Stimulated activated CD4-positive, alpha-beta T cell treated with anti-CD3 and anti-CD28 coated beads, Interleukin-12 subunit alpha, Interleukin-12 subunit beta, amount 100 ng/mL, for 4 hours (primary cell): ENCODE measurements at regions not wholly inside any gene's neighbourhood (a gene's known extent, or its start where the extent isn't known, plus 50 kb on each side); places are given as distances from the start of the nearest gene placed in this dataset.

ENCODE experiments used
- DNase-seq: peaks from one replicate; pipeline ENCODE4 v3.0.0-alpha.2; 2020

- DNase-seq, result no peak
These were observed 63.3 kb upstream of the THSD7A start for GRCh38 chr7:11895337-11895736.

- no peak for DNase-seq
These were observed 64.7 kb upstream of the THSD7A start for GRCh38 chr7:11896663-11897062.

GRCh38 chr7:11899247-11899646 is 67.2 kb upstream of the THSD7A start:
- no peak for DNase-seq

- DNase-seq, result no peak
These were observed 78.3 kb upstream of the THSD7A start for GRCh38 chr7:11910253-11910652.

GRCh38 chr7:11911900-11912299 is 79.9 kb upstream of the THSD7A start:
- DNase-seq, result no peak

DNA sequence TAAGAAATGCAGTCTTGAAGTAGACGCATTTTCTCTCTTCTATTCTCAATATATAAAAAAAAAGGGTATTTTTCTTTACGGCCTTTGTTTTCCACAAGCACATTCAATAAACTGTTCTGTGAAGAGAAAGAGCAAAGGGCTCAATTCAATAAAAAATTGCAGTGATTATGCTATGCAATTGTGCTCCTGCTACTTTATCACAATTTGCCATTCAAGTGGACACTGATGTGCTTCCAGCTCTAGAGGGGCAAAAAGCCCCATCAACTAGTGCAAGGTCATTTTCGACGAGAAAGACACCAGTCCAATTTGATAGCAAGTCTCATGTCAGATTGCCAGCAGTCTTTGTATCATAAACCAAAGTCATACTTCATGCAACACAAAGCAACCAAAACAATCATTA is 82.6 kb upstream of the THSD7A start:
- no peak for DNase-seq

- no peak for DNase-seq
These were observed 91.5 kb upstream of the THSD7A start for GRCh38 chr7:11923376-11923930.

DNA sequence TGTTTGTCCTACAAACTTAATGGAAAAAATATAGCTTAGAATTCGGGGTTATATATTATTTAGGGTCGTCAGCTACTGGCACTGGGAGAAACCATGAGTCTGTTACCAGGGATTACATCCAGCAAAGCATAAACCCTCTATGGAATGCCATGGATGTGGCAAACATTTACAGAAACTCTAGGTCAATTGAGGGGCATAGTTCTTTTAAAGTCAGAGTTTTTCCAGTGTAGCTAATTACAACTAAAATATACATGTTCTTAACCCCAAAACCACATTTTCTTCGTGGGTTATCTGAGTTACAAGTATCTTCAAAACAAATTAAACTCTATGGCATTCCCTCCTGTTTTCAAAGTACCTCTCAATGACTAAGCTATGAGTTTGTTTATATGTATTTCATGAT is 99.3 kb upstream of the THSD7A start:
- no peak for DNase-seq

GRCh38 chr7:11934796-11935195 is 102.8 kb upstream of the THSD7A start:
- DNase-seq, result no peak

DNA sequence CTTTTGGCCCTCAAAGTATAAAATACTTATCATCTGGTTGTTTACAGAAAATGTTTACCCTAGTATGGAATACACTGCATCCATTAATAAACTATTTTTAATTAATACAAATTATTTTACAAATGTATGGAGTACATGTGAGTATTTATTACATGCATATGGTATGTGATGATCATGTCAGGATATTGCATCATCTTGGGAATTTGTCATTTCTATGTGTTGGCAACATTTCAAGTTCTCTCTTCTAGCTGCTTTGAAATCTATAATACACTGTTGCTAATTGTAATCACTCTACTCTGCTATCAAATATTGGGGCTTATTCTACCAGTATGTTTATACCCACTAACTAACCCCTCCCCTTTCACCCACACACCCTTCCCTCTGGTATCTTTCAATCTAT is 103.9 kb upstream of the THSD7A start:
- no peak for DNase-seq

DNA sequence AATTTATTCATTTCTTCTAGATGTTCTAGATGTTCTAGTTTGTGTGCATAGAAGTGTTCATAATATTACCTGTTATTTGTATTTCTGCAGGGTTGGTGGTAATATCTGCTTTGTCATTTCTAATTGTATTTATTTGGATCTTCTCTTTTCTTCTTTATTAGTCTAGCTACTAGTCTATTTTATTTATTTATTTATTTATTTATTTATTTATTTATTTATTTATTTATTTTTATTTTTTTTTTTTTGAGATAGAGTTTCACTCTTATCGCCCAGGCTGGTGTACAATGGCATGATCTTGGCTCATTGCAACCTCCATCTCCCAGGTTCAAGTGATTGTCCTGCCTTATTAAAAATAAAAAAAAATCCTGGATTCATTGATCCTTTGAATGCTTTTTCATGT is 114.8 kb upstream of the THSD7A start:
- no peak for DNase-seq

- DNase-seq, result no peak
These were observed 118.3 kb upstream of the THSD7A start for GRCh38 chr7:11950281-11950680.

- DNase-seq, result no peak
These were observed 118.9 kb upstream of the THSD7A start for GRCh38 chr7:11950942-11951341.

GRCh38 chr7:11951909-11952308 is 119.9 kb upstream of the THSD7A start:
- DNase-seq, result no peak

- DNase-seq, result no peak
These were observed 121.0 kb upstream of the THSD7A start for GRCh38 chr7:11952972-11953371.

- no peak for DNase-seq
These were observed 125.0 kb upstream of the THSD7A start for GRCh38 chr7:11956991-11957390.

GRCh38 chr7:11957956-11958355 is 126.0 kb upstream of the THSD7A start:
- no peak for DNase-seq

DNA sequence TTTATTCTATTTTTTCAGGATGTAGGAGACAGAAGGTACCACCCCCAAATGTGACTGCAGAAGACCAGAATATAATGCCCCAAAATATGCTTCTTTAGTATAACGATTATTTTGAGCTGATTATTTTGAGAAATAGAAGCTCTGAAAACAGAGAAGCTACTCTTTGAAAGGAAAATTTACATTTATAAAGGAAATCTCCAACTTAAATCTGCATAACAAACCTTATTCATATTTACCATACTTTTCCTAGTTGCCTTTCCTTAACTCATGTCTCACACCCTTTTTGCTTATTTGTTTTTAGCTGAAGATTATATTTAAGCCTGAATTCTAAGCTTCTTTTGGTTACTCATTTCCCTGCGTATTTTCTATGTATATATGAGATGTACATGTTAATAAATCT is 127.1 kb upstream of the THSD7A start:
- no peak for DNase-seq

GRCh38 chr7:11960621-11961020 is 128.6 kb upstream of the THSD7A start:
- no peak for DNase-seq

DNA sequence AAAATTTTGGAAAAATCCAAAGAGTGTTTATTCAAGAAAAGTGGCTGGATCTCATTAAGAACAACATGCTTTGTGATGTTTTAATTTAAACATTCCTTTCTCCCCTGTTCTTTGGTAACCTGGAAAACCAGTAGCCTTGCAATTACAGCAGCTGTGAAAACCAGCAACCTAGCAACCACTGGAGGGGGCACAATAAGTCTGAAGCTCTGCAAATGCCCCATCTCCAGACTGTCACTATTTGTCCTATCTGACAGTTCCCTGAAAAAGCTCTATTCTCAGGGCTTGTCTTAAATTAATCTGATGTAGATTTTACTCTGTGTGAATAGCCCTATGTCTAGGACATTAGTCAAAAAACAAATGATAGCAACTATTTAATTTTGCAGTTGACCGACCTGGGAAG is 137.6 kb upstream of the THSD7A start:
- DNase-seq, result no peak

DNA sequence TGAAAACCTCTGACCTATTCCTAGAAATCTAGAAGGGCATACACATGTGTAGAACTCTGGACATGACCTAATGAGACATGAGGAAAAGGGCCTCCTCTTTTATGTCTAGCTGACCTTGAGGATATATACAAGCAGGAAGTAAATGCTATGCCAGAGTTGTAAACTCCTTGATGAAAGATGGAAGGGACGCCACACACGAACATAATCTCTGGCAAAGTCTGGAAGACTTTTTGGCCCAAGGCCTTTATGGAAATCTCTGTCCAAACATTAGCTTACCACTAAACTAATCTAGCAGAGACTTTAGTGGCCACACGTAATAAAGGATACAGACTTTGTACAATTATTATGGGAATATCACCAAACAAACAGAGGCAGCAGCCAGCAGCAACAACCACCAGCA is 138.1 kb upstream of the THSD7A start:
- DNase-seq, result no peak

DNA sequence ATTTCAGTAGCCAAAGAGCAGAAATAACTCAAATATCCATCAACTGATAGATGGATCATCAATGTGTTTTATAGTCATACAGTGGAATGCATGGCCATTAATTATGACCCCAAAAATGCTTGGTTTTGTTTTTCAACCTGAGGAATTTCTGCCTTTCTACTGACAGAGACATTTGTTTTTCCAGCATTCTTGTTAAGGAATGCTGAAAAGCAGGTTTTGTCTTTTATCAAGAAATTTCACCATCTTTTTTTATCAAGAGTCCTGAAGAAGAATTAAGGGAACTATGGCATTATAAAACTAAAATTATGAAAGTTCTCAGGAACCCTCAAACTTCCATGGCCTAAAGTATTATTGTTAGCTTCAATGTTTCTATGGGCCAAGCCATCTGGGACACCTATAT is 153.4 kb upstream of the THSD7A start:
- DNase-seq, result no peak

GRCh38 chr7:11985971-11986370 is 154.0 kb upstream of the THSD7A start:
- DNase-seq, result no peak

DNA sequence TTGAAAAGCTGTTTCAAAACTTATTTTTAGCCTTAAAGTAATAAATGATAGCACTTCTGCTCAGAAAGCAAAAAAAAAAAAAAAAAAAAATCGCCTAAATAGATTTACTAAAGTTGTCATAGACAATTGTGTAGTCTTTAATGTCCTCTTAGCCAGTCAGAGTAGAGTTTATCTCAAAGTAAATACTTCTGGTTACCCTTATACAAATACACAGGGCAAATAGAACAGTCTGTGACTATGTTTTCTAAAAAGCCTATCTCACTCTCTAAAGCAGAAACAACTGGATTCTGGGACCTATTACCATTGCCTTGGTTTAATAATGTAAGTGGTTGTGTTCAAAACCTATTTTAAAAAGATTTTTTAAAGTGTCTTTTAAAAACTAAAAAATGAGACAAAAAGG is 156.2 kb upstream of the THSD7A start:
- DNase-seq, result no peak

- DNase-seq, result no peak
These were observed 170.4 kb upstream of the THSD7A start for GRCh38 chr7:12002428-12002827.

- DNase-seq, result no peak
These were observed 172.6 kb upstream of the THSD7A start for GRCh38 chr7:12004581-12004980.
